ENCODE measurements at regions not wholly inside any gene's neighbourhood (a gene's known extent, or its start where the extent isn't known, plus 50 kb on each side); places are given as distances from the start of the nearest gene placed in this dataset.

DNA sequence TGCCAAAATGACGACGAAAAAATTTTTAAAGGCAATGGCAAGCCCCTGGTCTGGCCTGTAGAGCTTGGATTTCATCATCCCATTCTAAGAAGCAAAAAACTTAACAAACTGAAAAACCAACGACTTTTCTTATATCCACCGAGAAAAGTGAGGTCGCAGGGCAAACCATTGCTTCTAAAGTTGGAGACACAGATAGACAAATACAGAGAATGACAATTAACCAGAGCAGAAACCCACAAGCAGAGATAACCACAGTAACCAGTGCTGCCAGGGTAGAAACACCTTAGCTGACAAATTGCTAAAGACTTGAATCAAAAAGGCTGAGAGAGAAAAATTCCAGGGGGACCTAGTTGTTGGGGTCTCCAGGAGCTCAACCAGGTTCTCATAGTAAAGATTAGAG is 386.5 kb upstream of the SGO1 start:
- TF ChIP-seq EZH2 (IDR thresholded peaks at IDR 0.05; ENCODE audit: low read depth, unreplicated experiment) (no peak), EZH2phosphoT487 (IDR thresholded peaks at IDR 0.05; ENCODE audit: unreplicated experiment) (no peak), POLR2AphosphoS5 (IDR thresholded peaks at IDR 0.05; ENCODE audit: low read depth) (no peak), CREB1 (CRISPR knock-in tag; IDR thresholded peaks at IDR 0.05; ENCODE audit: low read depth) (no peak), JUNB (IDR thresholded peaks at IDR 0.05; ENCODE audit: unreplicated experiment) (no peak), STAT1 (IDR thresholded peaks at IDR 0.05; ENCODE audit: unreplicated experiment) (no peak), ZNF114 (CRISPR knock-in tag; IDR thresholded peaks at IDR 0.05) (no peak), NANOG (IDR thresholded peaks at IDR 0.05; ENCODE audit: borderline replicate concordance) (no peak)
- TF ChIP-seq, protein P1, sequence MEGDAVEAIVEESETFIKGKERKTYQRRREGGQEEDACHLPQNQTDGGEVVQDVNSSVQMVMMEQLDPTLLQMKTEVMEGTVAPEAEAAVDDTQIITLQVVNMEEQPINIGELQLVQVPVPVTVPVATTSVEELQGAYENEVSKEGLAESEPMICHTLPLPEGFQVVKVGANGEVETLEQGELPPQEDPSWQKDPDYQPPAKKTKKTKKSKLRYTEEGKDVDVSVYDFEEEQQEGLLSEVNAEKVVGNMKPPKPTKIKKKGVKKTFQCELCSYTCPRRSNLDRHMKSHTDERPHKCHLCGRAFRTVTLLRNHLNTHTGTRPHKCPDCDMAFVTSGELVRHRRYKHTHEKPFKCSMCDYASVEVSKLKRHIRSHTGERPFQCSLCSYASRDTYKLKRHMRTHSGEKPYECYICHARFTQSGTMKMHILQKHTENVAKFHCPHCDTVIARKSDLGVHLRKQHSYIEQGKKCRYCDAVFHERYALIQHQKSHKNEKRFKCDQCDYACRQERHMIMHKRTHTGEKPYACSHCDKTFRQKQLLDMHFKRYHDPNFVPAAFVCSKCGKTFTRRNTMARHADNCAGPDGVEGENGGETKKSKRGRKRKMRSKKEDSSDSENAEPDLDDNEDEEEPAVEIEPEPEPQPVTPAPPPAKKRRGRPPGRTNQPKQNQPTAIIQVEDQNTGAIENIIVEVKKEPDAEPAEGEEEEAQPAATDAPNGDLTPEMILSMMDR (conservative IDR thresholded peaks at IDR 0.05; ENCODE audit: low read depth in 2 of 2): no peak
- TF ChIP-seq, protein P2, sequence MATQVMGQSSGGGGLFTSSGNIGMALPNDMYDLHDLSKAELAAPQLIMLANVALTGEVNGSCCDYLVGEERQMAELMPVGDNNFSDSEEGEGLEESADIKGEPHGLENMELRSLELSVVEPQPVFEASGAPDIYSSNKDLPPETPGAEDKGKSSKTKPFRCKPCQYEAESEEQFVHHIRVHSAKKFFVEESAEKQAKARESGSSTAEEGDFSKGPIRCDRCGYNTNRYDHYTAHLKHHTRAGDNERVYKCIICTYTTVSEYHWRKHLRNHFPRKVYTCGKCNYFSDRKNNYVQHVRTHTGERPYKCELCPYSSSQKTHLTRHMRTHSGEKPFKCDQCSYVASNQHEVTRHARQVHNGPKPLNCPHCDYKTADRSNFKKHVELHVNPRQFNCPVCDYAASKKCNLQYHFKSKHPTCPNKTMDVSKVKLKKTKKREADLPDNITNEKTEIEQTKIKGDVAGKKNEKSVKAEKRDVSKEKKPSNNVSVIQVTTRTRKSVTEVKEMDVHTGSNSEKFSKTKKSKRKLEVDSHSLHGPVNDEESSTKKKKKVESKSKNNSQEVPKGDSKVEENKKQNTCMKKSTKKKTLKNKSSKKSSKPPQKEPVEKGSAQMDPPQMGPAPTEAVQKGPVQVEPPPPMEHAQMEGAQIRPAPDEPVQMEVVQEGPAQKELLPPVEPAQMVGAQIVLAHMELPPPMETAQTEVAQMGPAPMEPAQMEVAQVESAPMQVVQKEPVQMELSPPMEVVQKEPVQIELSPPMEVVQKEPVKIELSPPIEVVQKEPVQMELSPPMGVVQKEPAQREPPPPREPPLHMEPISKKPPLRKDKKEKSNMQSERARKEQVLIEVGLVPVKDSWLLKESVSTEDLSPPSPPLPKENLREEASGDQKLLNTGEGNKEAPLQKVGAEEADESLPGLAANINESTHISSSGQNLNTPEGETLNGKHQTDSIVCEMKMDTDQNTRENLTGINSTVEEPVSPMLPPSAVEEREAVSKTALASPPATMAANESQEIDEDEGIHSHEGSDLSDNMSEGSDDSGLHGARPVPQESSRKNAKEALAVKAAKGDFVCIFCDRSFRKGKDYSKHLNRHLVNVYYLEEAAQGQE (IDR thresholded peaks at IDR 0.05; ENCODE audit: unreplicated experiment): no peak
- TF ChIP-seq, protein P3, sequence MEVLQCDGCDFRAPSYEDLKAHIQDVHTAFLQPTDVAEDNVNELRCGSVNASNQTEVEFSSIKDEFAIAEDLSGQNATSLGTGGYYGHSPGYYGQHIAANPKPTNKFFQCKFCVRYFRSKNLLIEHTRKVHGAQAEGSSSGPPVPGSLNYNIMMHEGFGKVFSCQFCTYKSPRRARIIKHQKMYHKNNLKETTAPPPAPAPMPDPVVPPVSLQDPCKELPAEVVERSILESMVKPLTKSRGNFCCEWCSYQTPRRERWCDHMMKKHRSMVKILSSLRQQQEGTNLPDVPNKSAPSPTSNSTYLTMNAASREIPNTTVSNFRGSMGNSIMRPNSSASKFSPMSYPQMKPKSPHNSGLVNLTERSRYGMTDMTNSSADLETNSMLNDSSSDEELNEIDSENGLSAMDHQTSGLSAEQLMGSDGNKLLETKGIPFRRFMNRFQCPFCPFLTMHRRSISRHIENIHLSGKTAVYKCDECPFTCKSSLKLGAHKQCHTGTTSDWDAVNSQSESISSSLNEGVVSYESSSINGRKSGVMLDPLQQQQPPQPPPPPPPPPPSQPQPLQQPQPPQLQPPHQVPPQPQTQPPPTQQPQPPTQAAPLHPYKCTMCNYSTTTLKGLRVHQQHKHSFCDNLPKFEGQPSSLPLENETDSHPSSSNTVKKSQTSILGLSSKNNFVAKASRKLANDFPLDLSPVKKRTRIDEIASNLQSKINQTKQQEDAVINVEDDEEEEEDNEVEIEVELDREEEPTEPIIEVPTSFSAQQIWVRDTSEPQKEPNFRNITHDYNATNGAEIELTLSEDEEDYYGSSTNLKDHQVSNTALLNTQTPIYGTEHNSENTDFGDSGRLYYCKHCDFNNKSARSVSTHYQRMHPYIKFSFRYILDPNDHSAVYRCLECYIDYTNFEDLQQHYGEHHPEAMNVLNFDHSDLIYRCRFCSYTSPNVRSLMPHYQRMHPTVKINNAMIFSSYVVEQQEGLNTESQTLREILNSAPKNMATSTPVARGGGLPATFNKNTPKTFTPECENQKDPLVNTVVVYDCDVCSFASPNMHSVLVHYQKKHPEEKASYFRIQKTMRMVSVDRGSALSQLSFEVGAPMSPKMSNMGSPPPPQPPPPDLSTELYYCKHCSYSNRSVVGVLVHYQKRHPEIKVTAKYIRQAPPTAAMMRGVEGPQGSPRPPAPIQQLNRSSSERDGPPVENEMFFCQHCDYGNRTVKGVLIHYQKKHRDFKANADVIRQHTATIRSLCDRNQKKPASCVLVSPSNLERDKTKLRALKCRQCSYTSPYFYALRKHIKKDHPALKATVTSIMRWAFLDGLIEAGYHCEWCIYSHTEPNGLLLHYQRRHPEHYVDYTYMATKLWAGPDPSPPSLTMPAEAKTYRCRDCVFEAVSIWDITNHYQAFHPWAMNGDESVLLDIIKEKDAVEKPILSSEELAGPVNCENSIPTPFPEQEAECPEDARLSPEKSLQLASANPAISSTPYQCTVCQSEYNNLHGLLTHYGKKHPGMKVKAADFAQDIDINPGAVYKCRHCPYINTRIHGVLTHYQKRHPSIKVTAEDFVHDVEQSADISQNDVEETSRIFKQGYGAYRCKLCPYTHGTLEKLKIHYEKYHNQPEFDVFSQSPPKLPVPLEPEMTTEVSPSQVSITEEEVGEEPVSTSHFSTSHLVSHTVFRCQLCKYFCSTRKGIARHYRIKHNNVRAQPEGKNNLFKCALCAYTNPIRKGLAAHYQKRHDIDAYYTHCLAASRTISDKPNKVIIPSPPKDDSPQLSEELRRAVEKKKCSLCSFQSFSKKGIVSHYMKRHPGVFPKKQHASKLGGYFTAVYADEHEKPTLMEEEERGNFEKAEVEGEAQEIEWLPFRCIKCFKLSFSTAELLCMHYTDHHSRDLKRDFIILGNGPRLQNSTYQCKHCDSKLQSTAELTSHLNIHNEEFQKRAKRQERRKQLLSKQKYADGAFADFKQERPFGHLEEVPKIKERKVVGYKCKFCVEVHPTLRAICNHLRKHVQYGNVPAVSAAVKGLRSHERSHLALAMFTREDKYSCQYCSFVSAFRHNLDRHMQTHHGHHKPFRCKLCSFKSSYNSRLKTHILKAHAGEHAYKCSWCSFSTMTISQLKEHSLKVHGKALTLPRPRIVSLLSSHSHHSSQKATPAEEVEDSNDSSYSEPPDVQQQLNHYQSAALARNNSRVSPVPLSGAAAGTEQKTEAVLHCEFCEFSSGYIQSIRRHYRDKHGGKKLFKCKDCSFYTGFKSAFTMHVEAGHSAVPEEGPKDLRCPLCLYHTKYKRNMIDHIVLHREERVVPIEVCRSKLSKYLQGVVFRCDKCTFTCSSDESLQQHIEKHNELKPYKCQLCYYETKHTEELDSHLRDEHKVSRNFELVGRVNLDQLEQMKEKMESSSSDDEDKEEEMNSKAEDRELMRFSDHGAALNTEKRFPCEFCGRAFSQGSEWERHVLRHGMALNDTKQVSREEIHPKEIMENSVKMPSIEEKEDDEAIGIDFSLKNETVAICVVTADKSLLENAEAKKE (CRISPR knock-in tag; IDR thresholded peaks at IDR 0.05): no peak
- TF ChIP-seq, protein P4, sequence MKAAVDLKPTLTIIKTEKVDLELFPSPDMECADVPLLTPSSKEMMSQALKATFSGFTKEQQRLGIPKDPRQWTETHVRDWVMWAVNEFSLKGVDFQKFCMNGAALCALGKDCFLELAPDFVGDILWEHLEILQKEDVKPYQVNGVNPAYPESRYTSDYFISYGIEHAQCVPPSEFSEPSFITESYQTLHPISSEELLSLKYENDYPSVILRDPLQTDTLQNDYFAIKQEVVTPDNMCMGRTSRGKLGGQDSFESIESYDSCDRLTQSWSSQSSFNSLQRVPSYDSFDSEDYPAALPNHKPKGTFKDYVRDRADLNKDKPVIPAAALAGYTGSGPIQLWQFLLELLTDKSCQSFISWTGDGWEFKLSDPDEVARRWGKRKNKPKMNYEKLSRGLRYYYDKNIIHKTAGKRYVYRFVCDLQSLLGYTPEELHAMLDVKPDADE (IDR thresholded peaks at IDR 0.05): no peak
